Keratinocyte (primary cell): ENCODE measurements at regions not wholly inside any gene's neighbourhood (a gene's known extent, or its start where the extent isn't known, plus 50 kb on each side); places are given as distances from the start of the nearest gene placed in this dataset.

Experiments
- DNase-seq: peaks from one replicate; pipeline ENCODE4 v3.0.0-alpha.2; 2011; ENCODE audit warnings: low read depth, missing footprints, low spot score
- FAIRE-seq: peaks from 2 replicates; lab custom pipeline; 2011; peaks lifted over from hg19 to GRCh38; lab: Jason Lieb, UNC
- H2AFZ ChIP-seq: 2 replicates; pipeline ENCODE4 v1.6.0; 2012; ENCODE audit warnings: low read length, control low read depth, inconsistent platforms; ENCODE audit not compliant: control insufficient read depth
- H3K27ac ChIP-seq: 2 replicates; pipeline ENCODE4 v1.5.1; 2011; ENCODE audit warnings: low read length; ENCODE audit not compliant: control insufficient read depth, insufficient read depth
- H3K27me3 ChIP-seq: 3 replicates; pipeline ENCODE4 v1.6.0; 2011; ENCODE audit warnings: low read length; ENCODE audit not compliant: control insufficient read depth, insufficient read depth; ENCODE audit errors: extremely low read depth
- H3K36me3 ChIP-seq, 2 experiments: 2 replicates in 1 of 2; 3 replicates in 1 of 2; pipeline ENCODE4 v1.5.1; 2011; ENCODE audit warnings: low read length in 2 of 2, mild to moderate bottlenecking in 1 of 2; ENCODE audit not compliant: control insufficient read depth in 2 of 2, insufficient read depth in 2 of 2; ENCODE audit errors: extremely low read depth in 1 of 2
- H3K4me1 ChIP-seq: 3 replicates; pipeline ENCODE4 v1.5.1; 2011; ENCODE audit warnings: low read length; ENCODE audit not compliant: control insufficient read depth, insufficient read depth; ENCODE audit errors: extremely low read depth
- H3K4me2 ChIP-seq: 3 replicates; pipeline ENCODE4 v1.6.0; 2011; ENCODE audit warnings: low read depth, low read length; ENCODE audit not compliant: control insufficient read depth, insufficient read depth; ENCODE audit errors: extremely low read depth
- H3K4me3 ChIP-seq, 3 experiments: fragments of 200-600 bp in 1 of 3; sonication (generic) in 1 of 3; 2 replicates in 2 of 3; 3 replicates in 1 of 3; pipeline ENCODE4 v1.5.1; 2011 to 2016; ENCODE audit warnings: low read length in 3 of 3, mild to moderate bottlenecking in 3 of 3, control low read depth in 2 of 3, inconsistent platforms in 1 of 3, low read depth in 1 of 3, mixed read lengths in 1 of 3, mixed run types in 1 of 3, moderate library complexity in 1 of 3; ENCODE audit not compliant: control insufficient read depth in 2 of 3, insufficient read depth in 2 of 3; ENCODE audit errors: extremely low read depth in 1 of 3
- H3K79me2 ChIP-seq: 2 replicates; pipeline ENCODE4 v1.6.0; 2012; ENCODE audit warnings: low read length; ENCODE audit not compliant: control insufficient read depth, insufficient read depth
- H3K9ac ChIP-seq: 3 replicates; pipeline ENCODE4 v1.6.0; 2011; ENCODE audit warnings: low read length; ENCODE audit not compliant: control insufficient read depth, insufficient read depth; ENCODE audit errors: extremely low read depth
- H3K9me1 ChIP-seq: 3 replicates; pipeline ENCODE4 v1.6.0; 2011; ENCODE audit warnings: low read length; ENCODE audit not compliant: control insufficient read depth, insufficient read depth; ENCODE audit errors: extremely low read depth
- H3K9me3 ChIP-seq: 2 replicates; pipeline ENCODE4 v1.5.1; 2012; ENCODE audit warnings: low read depth, low read length; ENCODE audit not compliant: control insufficient read depth
- H4K20me1 ChIP-seq: 3 replicates; pipeline ENCODE4 v1.6.0; 2011; ENCODE audit warnings: low read length; ENCODE audit not compliant: control insufficient read depth, insufficient read depth; ENCODE audit errors: extremely low read depth
- EZH2 ChIP-seq: IDR thresholded peaks from one replicate; pipeline ENCODE4 v1.6.1; 2012; ENCODE audit warnings: inconsistent platforms, mild to moderate bottlenecking, low read length, moderate library complexity
- dilution Hi-C: fragments of 300-500 bp; cut with MboI; formaldehyde crosslinking; loops from one replicate; pipeline ENCODE4 v1.7.0; 2020; ENCODE audit warnings: low sequenced_read_pairs; ENCODE audit not compliant: extremely low pct_ligation_motif_present
- TF ChIP-seq, protein P1 (sequence below), 3 experiments: IDR thresholded peaks in 1 of 3; conservative IDR thresholded peaks in 1 of 3; optimal IDR thresholded peaks in 1 of 3; 2 replicates in 2 of 3; 3 replicates in 1 of 3; pipeline versions ENCODE3 to v1.5.1; 2011; ENCODE audit warnings: low read length in 3 of 3, mild to moderate bottlenecking in 3 of 3, moderate library complexity in 2 of 3, control low read depth in 1 of 3, inconsistent platforms in 1 of 3; ENCODE audit not compliant: insufficient read depth in 2 of 3; ENCODE audit errors: extremely low read depth in 1 of 3

DNA sequence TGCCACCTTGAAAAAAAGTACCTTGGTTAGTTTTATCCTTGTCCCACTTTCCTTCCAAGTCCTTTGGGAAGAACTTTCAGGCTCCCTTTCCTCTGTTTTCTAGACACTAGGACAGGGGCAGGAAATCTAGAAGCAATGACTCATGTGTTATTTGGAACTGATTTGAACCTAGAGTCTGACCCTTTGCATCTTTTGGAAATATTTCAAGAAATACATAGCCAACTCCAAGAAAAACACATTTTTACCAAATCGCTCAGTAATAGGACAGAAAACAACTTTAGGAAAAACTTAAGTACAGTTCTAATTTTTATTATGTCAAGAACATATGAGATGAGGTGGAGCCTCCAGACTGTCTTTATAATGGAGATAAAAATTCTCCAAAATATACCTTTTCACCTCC is 292.4 kb downstream of the PTBP2 start:
- Histone ChIP-seq H3K27me3 (no peaks in the 10 kb centered on the region), H3K4me2 (no peak overlapping the region), H3K27ac (no peak overlapping the region), H3K4me1 (no peaks in the 10 kb centered on the region), H3K9me3 (no peaks in the 10 kb centered on the region), H3K36me3 (no peaks in the 10 kb centered on the region), H2AFZ (no peak overlapping the region), H3K79me2 (no peaks in the 10 kb centered on the region), H4K20me1 (no peaks in the 10 kb centered on the region), H3K4me3 (no peak overlapping the region), H3K9me1 (no peaks in the 10 kb centered on the region), H3K9ac (no peak overlapping the region)
- no peak for DNase-seq
- TF ChIP-seq, protein P1, sequence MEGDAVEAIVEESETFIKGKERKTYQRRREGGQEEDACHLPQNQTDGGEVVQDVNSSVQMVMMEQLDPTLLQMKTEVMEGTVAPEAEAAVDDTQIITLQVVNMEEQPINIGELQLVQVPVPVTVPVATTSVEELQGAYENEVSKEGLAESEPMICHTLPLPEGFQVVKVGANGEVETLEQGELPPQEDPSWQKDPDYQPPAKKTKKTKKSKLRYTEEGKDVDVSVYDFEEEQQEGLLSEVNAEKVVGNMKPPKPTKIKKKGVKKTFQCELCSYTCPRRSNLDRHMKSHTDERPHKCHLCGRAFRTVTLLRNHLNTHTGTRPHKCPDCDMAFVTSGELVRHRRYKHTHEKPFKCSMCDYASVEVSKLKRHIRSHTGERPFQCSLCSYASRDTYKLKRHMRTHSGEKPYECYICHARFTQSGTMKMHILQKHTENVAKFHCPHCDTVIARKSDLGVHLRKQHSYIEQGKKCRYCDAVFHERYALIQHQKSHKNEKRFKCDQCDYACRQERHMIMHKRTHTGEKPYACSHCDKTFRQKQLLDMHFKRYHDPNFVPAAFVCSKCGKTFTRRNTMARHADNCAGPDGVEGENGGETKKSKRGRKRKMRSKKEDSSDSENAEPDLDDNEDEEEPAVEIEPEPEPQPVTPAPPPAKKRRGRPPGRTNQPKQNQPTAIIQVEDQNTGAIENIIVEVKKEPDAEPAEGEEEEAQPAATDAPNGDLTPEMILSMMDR (optimal IDR thresholded peaks at IDR 0.05 in 1 of 3, IDR thresholded peaks at IDR 0.05 in 1 of 3, conservative IDR thresholded peaks at IDR 0.05 in 1 of 3; ENCODE audit: extremely low read depth in 1 of 3, insufficient read depth in 2 of 3, low read length in 3 of 3), result no peak
- TF ChIP-seq EZH2, result no peak
- no peak for FAIRE-seq
- dilution Hi-C loops, result no loop called here

DNA sequence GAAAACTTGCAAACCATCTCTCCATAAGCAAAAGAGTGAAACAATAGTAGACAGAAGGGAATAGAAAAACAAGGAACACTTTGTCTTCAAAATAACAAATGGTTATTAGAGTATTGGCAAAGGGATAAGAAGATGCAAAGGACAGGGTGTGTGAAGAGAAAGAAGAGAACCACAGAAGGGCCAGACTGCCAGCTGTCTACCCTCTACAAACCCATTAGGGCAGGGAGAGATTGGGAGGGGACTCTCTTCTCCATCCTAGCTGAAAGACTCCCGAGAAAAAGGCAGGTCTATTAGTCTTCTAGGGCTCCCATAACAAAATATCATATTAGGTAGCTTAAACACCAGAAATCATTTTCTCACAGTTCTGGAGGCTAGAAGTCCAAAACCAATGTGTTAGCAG is 292.8 kb downstream of the PTBP2 start:
- FAIRE-seq (no peak), DNase-seq (no peak)
- Histone ChIP-seq H3K27ac (no peak overlapping the region), H3K4me1 (no peaks in the 10 kb centered on the region), H4K20me1 (no peaks in the 10 kb centered on the region), H3K4me3 (no peak overlapping the region), H3K27me3 (no peaks in the 10 kb centered on the region), H3K9ac (no peak overlapping the region), H3K36me3 (no peaks in the 10 kb centered on the region), H3K79me2 (no peaks in the 10 kb centered on the region), H3K9me3 (no peaks in the 10 kb centered on the region), H3K9me1 (no peaks in the 10 kb centered on the region), H3K4me2 (no peak overlapping the region), H2AFZ (no peak overlapping the region)
- dilution Hi-C loops, result no loop called here
- TF ChIP-seq, protein P1 (optimal IDR thresholded peaks at IDR 0.05 in 1 of 3, IDR thresholded peaks at IDR 0.05 in 1 of 3, conservative IDR thresholded peaks at IDR 0.05 in 1 of 3; ENCODE audit: extremely low read depth in 1 of 3, insufficient read depth in 2 of 3, low read length in 3 of 3), result no peak
- TF ChIP-seq EZH2, result no peak
